Fibroblast of lung (primary cell): ENCODE measurements at regions not wholly inside any gene's neighbourhood (a gene's known extent, or its start where the extent isn't known, plus 50 kb on each side); places are given as distances from the start of the nearest gene placed in this dataset.

ENCODE experiments used
- CTCF ChIP-seq, 2 donors: IDR thresholded peaks in 1 of 2; conservative IDR thresholded peaks in 1 of 2; 1 replicate in 1 of 2; 2 replicates in 1 of 2; pipeline ENCODE4 v1.5.1; 2011 to 2012; ENCODE audit warnings: low read length in 2 of 2, control low read depth in 1 of 2, inconsistent platforms in 1 of 2, low read depth in 1 of 2, mild to moderate bottlenecking in 1 of 2
- EZH2 ChIP-seq: IDR thresholded peaks from 2 replicates; pipeline ENCODE4 v1.5.1; 2012; ENCODE audit warnings: low read length, control low read depth, mild to moderate bottlenecking; ENCODE audit errors: missing control alignments

- TF ChIP-seq EZH2 (no peak), CTCF (conservative IDR thresholded peaks at IDR 0.05 in 1 of 2, IDR thresholded peaks at IDR 0.05 in 1 of 2; ENCODE audit: low read depth in 1 of 2, low read length in 2 of 2) (peak; percentile 18 to 28)
Measured at GRCh38 chr2:216989340-216990129, 129.7 kb upstream of the TNP1 start.
